ENCODE measurements at regions not wholly inside any gene's neighbourhood (a gene's known extent, or its start where the extent isn't known, plus 50 kb on each side); places are given as distances from the start of the nearest gene placed in this dataset.

DNA sequence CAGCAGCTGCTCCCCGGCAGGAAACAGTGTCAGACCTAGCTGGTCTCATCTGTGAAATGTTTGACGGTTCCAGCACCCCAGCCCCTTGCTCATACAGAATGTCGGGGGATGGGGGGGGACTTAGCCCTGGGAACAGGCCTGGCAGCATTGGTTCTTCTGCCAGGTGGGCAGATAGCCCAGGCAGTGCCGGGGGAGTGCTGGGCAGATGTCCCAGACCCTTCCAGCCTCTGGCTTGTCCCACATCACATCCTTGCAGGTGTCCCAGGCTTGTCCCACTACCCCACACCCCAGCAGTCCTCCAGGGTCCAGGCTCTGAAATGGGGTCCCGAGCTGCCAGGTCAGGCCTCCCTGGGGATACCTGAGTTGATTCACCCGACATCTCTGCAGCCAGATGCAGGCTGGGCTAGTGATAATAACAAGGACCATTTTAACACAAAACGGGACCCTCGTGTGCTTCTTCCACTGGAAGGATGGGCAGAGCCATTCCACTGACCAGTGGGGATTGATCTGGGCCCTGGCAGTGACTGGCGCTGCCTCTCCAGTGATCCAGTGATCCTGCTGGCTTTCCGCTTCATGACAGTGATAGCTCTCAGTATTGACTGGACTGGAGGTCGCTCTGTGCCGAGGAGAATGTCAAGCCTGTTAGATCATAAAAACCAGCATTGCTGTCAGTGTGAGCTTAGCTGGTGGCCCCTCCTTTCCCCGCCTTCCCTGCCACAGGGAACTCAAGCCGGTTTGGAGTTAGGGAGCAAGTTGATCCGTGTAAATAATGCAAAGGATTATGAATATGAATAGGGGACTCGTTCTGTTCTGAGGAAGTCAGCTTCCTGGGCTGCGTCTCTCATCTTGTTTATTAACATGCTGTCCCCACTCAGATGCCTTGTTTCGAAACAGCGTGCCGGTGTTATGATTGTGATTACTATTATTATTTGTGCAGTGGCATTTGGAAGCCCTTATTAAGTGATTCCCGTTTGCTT is 180.6 kb downstream of the AACS start (continued):
- TF ChIP-seq, protein P1, sequence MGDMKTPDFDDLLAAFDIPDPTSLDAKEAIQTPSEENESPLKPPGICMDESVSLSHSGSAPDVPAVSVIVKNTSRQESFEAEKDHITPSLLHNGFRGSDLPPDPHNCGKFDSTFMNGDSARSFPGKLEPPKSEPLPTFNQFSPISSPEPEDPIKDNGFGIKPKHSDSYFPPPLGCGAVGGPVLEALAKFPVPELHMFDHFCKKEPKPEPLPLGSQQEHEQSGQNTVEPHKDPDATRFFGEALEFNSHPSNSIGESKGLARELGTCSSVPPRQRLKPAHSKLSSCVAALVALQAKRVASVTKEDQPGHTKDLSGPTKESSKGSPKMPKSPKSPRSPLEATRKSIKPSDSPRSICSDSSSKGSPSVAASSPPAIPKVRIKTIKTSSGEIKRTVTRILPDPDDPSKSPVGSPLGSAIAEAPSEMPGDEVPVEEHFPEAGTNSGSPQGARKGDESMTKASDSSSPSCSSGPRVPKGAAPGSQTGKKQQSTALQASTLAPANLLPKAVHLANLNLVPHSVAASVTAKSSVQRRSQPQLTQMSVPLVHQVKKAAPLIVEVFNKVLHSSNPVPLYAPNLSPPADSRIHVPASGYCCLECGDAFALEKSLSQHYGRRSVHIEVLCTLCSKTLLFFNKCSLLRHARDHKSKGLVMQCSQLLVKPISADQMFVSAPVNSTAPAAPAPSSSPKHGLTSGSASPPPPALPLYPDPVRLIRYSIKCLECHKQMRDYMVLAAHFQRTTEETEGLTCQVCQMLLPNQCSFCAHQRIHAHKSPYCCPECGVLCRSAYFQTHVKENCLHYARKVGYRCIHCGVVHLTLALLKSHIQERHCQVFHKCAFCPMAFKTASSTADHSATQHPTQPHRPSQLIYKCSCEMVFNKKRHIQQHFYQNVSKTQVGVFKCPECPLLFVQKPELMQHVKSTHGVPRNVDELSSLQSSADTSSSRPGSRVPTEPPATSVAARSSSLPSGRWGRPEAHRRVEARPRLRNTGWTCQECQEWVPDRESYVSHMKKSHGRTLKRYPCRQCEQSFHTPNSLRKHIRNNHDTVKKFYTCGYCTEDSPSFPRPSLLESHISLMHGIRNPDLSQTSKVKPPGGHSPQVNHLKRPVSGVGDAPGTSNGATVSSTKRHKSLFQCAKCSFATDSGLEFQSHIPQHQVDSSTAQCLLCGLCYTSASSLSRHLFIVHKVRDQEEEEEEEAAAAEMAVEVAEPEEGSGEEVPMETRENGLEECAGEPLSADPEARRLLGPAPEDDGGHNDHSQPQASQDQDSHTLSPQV (IDR thresholded peaks at IDR 0.05): no peak
- TF ChIP-seq CBX3 (IDR thresholded peaks at IDR 0.05; ENCODE audit: borderline replicate concordance, low read depth): no peak

DNA sequence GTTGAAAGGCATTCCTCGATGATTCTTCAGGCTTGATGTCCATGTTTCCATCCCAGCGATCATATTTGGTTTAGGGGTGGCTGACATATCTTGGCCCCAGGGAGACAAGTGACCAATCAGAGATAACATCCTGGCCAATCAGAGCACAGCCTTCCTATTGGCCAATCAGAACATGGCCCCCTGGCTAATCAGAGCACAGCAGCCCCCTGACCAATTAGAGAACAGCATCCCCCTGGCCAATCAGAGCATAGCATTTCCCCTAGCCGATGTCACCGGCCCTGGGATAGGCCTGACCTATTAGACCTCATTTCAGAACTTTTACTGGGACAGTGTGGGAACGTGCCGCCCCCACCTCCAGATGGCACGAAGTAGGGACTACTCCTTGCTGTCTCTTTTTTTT is 182.2 kb downstream of the AACS start:
- no peaks in the 10 kb centered on the region for H3K79me2 ChIP-seq (ENCODE audit: control insufficient read depth, insufficient read depth, low read length)
- ChIA-PET CTCF (interaction anchor here (0.5 kb wide), 1 partner anchor 9 kb away, joined by 3 read pairs; no protein-coding TSS in a partner anchor), POLR2A (no interaction called here), SMC1A (ENCODE audit: uncharacterized antibody, unreplicated experiment) (no interaction called here), RAD21 (ENCODE audit: unreplicated experiment) (no interaction called here)
- in situ Hi-C loops (cut with MboI): no loop called here
- no peaks in the 10 kb centered on the region for H3K36me3 ChIP-seq (ENCODE audit: control insufficient read depth in 2 of 2, insufficient read depth in 2 of 2, low read length in 1 of 2)
- no peaks in the 10 kb centered on the region for H3K4me1 ChIP-seq (ENCODE audit: control insufficient read depth, insufficient read depth, low read length)
- no peak overlapping the region for H3K9ac ChIP-seq (ENCODE audit: control insufficient read depth, insufficient read depth, low read length)
- DNase-seq (ENCODE audit: low read depth, low spot score) (no peak), FAIRE-seq (no peak), ATAC-seq (no peak)
- H3K27ac ChIP-seq (ENCODE audit: control insufficient read depth, insufficient read depth): no peak overlapping the region
- 75% methylated on average over 7 of the region's 7 CpGs for WGBS (ENCODE audit: insufficient coverage, insufficient replicate concordance, low lambda C conversion rate, missing lambda C conversion rate)
- no peaks in the 10 kb centered on the region for H4K20me1 ChIP-seq (ENCODE audit: control insufficient read depth, insufficient read depth)
- intact Hi-C loops (cut with micrococcal nuclease; ENCODE audit: unreplicated experiment): no loop called here
- peaks cover 0 to 4% of the 10 kb centered on the region in 2 experiments; a peak in 3 of 4 replicates for H3K27me3 ChIP-seq (replicated peaks in 1 of 2; ENCODE audit: control insufficient read depth in 2 of 2, insufficient read depth in 2 of 2, low read length in 1 of 2)
- no peak overlapping the region for H3K4me2 ChIP-seq (ENCODE audit: control insufficient read depth, insufficient read depth)
- TF ChIP-seq GATAD2B (conservative IDR thresholded peaks at IDR 0.05; ENCODE audit: low read depth) (no peak), NFYB (IDR thresholded peaks at IDR 0.05; ENCODE audit: insufficient read depth, low read depth, low read length) (peak; percentile 51)
- TF ChIP-seq, protein P2, sequence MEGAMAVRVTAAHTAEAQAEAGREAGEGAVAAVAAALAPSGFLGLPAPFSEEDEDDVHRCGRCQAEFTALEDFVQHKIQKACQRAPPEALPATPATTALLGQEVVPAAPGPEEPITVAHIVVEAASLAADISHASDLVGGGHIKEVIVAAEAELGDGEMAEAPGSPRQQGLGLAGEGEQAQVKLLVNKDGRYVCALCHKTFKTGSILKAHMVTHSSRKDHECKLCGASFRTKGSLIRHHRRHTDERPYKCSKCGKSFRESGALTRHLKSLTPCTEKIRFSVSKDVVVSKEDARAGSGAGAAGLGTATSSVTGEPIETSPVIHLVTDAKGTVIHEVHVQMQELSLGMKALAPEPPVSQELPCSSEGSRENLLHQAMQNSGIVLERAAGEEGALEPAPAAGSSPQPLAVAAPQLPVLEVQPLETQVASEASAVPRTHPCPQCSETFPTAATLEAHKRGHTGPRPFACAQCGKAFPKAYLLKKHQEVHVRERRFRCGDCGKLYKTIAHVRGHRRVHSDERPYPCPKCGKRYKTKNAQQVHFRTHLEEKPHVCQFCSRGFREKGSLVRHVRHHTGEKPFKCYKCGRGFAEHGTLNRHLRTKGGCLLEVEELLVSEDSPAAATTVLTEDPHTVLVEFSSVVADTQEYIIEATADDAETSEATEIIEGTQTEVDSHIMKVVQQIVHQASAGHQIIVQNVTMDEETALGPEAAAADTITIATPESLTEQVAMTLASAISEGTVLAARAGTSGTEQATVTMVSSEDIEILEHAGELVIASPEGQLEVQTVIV (IDR thresholded peaks at IDR 0.05; ENCODE audit: borderline replicate concordance, partially characterized antibody): no peak
- TF ChIP-seq, protein P3, sequence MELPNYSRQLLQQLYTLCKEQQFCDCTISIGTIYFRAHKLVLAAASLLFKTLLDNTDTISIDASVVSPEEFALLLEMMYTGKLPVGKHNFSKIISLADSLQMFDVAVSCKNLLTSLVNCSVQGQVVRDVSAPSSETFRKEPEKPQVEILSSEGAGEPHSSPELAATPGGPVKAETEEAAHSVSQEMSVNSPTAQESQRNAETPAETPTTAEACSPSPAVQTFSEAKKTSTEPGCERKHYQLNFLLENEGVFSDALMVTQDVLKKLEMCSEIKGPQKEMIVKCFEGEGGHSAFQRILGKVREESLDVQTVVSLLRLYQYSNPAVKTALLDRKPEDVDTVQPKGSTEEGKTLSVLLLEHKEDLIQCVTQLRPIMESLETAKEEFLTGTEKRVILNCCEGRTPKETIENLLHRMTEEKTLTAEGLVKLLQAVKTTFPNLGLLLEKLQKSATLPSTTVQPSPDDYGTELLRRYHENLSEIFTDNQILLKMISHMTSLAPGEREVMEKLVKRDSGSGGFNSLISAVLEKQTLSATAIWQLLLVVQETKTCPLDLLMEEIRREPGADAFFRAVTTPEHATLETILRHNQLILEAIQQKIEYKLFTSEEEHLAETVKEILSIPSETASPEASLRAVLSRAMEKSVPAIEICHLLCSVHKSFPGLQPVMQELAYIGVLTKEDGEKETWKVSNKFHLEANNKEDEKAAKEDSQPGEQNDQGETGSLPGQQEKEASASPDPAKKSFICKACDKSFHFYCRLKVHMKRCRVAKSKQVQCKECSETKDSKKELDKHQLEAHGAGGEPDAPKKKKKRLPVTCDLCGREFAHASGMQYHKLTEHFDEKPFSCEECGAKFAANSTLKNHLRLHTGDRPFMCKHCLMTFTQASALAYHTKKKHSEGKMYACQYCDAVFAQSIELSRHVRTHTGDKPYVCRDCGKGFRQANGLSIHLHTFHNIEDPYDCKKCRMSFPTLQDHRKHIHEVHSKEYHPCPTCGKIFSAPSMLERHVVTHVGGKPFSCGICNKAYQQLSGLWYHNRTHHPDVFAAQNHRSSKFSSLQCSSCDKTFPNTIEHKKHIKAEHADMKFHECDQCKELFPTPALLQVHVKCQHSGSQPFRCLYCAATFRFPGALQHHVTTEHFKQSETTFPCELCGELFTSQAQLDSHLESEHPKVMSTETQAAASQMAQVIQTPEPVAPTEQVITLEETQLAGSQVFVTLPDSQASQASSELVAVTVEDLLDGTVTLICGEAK (IDR thresholded peaks at IDR 0.05; ENCODE audit: borderline replicate concordance): no peak
- H3K4me3 ChIP-seq: no peak overlapping the region
- no peak overlapping the region for H2AFZ ChIP-seq (ENCODE audit: control insufficient read depth, low read depth, low read length)
- no TSS peak for BruUV-seq (replicated peaks)
- H3K9me3 ChIP-seq (replicated peaks; ENCODE audit: control insufficient read depth, insufficient read depth, low read length): no peaks in the 10 kb centered on the region
